Peyer's patch (tissue), 4 donors: ENCODE measurements at regions not wholly inside any gene's neighbourhood (a gene's known extent, or its start where the extent isn't known, plus 50 kb on each side); places are given as distances from the start of the nearest gene placed in this dataset.

ENCODE experiments used
- POLR2A ChIP-seq, 2 donors: fragments of 450-650 bp; IDR thresholded peaks; one replicate each; pipeline ENCODE4 v1.5.1; 2017; ENCODE audit warnings: antibody characterized with exemption in 2 of 2, mild to moderate bottlenecking in 2 of 2, moderate library complexity in 2 of 2
- TF ChIP-seq, protein P1 (sequence below), 6 experiments: fragments of 450-650 bp in 4 of 6; fragments of 200-600 bp in 2 of 6; sonication (generic) in 1 of 6; IDR thresholded peaks; one replicate each; pipeline ENCODE4 v1.5.1; 2017 to 2019; ENCODE audit warnings: antibody characterized with exemption in 6 of 6, mild to moderate bottlenecking in 3 of 6, moderate library complexity in 1 of 6

DNA sequence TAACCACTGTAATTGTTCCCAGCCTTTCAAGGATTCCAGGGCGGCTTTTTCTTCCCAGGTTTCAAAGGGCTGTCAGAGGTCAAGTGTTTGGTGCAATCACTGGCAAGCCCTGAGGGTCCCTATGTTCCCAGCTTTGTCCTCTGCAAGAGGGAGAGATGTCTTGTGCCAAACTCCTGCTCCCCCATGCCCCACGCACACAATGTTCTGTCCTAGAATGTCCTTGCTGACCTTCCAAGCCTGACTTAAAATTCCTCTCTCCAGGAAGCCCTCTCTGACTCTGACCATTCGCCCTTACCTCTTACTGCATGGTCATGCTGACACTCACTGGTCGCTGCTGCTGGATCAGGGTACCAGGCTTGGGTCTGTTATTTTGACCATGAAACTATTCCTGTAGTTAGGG is 152.5 kb upstream of the KCND3 start:
- TF ChIP-seq POLR2A (IDR thresholded peaks at IDR 0.05), result no peak
- TF ChIP-seq, protein P1, sequence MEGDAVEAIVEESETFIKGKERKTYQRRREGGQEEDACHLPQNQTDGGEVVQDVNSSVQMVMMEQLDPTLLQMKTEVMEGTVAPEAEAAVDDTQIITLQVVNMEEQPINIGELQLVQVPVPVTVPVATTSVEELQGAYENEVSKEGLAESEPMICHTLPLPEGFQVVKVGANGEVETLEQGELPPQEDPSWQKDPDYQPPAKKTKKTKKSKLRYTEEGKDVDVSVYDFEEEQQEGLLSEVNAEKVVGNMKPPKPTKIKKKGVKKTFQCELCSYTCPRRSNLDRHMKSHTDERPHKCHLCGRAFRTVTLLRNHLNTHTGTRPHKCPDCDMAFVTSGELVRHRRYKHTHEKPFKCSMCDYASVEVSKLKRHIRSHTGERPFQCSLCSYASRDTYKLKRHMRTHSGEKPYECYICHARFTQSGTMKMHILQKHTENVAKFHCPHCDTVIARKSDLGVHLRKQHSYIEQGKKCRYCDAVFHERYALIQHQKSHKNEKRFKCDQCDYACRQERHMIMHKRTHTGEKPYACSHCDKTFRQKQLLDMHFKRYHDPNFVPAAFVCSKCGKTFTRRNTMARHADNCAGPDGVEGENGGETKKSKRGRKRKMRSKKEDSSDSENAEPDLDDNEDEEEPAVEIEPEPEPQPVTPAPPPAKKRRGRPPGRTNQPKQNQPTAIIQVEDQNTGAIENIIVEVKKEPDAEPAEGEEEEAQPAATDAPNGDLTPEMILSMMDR (IDR thresholded peaks at IDR 0.05), result no peak
